NCI-H2029 (cell line): ENCODE measurements at regions not wholly inside any gene's neighbourhood (a gene's known extent, or its start where the extent isn't known, plus 50 kb on each side); places are given as distances from the start of the nearest gene placed in this dataset.

Experiments
- DNase-seq: peaks from one replicate; lab custom pipeline; 2025; lab: John Stamatoyannopoulos, UW

DNA sequence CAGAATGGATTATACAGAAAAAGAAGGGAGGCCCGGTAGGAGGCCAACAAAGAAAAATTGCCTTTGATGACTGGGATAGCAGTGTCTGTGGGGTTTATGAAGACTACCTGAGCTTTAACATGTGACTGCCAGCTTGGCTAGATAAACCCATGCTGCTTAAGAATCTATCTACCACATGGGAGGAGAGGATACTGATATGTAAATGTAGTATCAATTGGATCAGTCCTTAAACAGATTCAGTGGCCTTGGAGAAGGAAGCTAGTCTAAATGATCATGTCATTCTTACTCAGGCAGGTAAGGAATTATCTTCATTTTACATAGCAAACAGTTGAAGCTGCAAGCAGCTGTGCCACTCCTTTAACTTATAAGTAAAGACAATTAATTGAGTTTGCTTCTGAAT lies 50.0 kb upstream of the SYNPR start:
- DNase-seq: no peak
